ENCODE measurements at regions not wholly inside any gene's neighbourhood (a gene's known extent, or its start where the extent isn't known, plus 50 kb on each side); places are given as distances from the start of the nearest gene placed in this dataset.

GRCh38 chr5:60262576-60263295 lies 369.2 kb upstream of the PDE4D start:
- WGBS, 5 donors: 76 to 88% (median 84%) methylated on average over 6 of the region's 6 CpGs
- DNase-seq: no peak
- Histone ChIP-seq H3K27ac (no peak overlapping the region), H3K9me3 (no peaks in the 10 kb centered on the region), H3K36me3 (no peaks in the 10 kb centered on the region), H3K4me3 (no peak overlapping the region), H3K27me3 (no peaks in the 10 kb centered on the region), H3K4me1 (peaks cover 0 to 14% (median 6%) of the 10 kb centered on the region in 4 donors)
- TF ChIP-seq EP300 (IDR thresholded peaks at IDR 0.05): no peak
- no peak for TF ChIP-seq POLR2A (IDR thresholded peaks at IDR 0.05)
- TF ChIP-seq POLR2AphosphoS5 (IDR thresholded peaks at IDR 0.05): no peak
- intact Hi-C loops (cut with DNase I; ENCODE audit: low total_unique reads): no loop called here

DNA sequence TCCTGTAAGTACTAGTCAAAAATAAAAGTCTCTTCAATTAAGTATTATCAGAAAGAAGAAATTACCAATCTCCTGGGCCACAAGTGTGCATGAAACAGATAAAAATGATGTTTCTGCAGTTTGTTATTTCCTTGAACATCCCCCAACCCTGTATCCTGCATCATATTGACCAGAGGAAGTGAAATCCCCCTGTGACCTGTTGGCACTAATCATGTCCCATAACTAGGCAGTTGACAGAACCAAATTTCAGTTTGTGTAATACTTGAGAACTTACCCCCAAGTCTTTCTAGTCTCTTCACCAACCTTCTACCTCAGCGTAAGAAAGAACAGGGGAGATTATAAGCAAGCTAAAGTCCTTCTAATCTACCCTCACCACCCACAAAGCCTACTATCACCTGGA lies 368.2 kb upstream of the PDE4D start:
- H3K4me1 ChIP-seq: peaks cover 0 to 17% (median 7%) of the 10 kb centered on the region in 4 donors
- no peaks in the 10 kb centered on the region for H3K36me3 ChIP-seq
- H3K27ac ChIP-seq: no peak overlapping the region
- DNase-seq: no peak
- WGBS, 5 donors: 93 to 97% (median 95%) methylated on average over 1 of the region's 1 CpG
- no peaks in the 10 kb centered on the region for H3K9me3 ChIP-seq
- no peaks in the 10 kb centered on the region for H3K27me3 ChIP-seq
- no peak for TF ChIP-seq POLR2A (IDR thresholded peaks at IDR 0.05)
- no peak for TF ChIP-seq POLR2AphosphoS5 (IDR thresholded peaks at IDR 0.05)
- TF ChIP-seq EP300 (IDR thresholded peaks at IDR 0.05): no peak
- TF ChIP-seq, protein P1, sequence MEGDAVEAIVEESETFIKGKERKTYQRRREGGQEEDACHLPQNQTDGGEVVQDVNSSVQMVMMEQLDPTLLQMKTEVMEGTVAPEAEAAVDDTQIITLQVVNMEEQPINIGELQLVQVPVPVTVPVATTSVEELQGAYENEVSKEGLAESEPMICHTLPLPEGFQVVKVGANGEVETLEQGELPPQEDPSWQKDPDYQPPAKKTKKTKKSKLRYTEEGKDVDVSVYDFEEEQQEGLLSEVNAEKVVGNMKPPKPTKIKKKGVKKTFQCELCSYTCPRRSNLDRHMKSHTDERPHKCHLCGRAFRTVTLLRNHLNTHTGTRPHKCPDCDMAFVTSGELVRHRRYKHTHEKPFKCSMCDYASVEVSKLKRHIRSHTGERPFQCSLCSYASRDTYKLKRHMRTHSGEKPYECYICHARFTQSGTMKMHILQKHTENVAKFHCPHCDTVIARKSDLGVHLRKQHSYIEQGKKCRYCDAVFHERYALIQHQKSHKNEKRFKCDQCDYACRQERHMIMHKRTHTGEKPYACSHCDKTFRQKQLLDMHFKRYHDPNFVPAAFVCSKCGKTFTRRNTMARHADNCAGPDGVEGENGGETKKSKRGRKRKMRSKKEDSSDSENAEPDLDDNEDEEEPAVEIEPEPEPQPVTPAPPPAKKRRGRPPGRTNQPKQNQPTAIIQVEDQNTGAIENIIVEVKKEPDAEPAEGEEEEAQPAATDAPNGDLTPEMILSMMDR (IDR thresholded peaks at IDR 0.05): no peak
- H3K4me3 ChIP-seq: no peak overlapping the region
- intact Hi-C loops (cut with DNase I; ENCODE audit: low total_unique reads): no loop called here

- TF ChIP-seq POLR2A (IDR thresholded peaks at IDR 0.05) (no peak), POLR2AphosphoS5 (IDR thresholded peaks at IDR 0.05) (no peak), EP300 (IDR thresholded peaks at IDR 0.05) (no peak)
- TF ChIP-seq, protein P1 (IDR thresholded peaks at IDR 0.05): no peak
- no peak for DNase-seq
- Histone ChIP-seq H3K27ac (no peak overlapping the region), H3K27me3 (no peaks in the 10 kb centered on the region), H3K4me1 (peaks cover 0 to 14% (median 3%) of the 10 kb centered on the region in 4 donors), H3K4me3 (no peak overlapping the region), H3K36me3 (no peaks in the 10 kb centered on the region), H3K9me3 (no peaks in the 10 kb centered on the region)
- 90 to 100% (median 95%) methylated on average over 1 of the region's 1 CpG for WGBS, 5 donors
- intact Hi-C loops (cut with DNase I; ENCODE audit: low total_unique reads): no loop called here
These were observed 367.1 kb upstream of the PDE4D start for GRCh38 chr5:60260658-60261057.

GRCh38 chr5:60259730-60260129 lies 366.2 kb upstream of the PDE4D start:
- H3K4me3 ChIP-seq: no peak overlapping the region
- H3K9me3 ChIP-seq: no peaks in the 10 kb centered on the region
- TF ChIP-seq POLR2AphosphoS5 (IDR thresholded peaks at IDR 0.05): no peak
- TF ChIP-seq EP300 (IDR thresholded peaks at IDR 0.05): no peak
- TF ChIP-seq, protein P1 (IDR thresholded peaks at IDR 0.05): no peak
- no peak for TF ChIP-seq POLR2A (IDR thresholded peaks at IDR 0.05)
- intact Hi-C loops (cut with DNase I; ENCODE audit: low total_unique reads): no loop called here
- no peaks in the 10 kb centered on the region for H3K36me3 ChIP-seq
- H3K27me3 ChIP-seq: no peaks in the 10 kb centered on the region
- no peak for DNase-seq
- 67 to 77% (median 74%) methylated on average over 3 of the region's 3 CpGs for WGBS, 5 donors
- no peak overlapping the region for H3K27ac ChIP-seq
- peaks cover 0 to 14% (median 3%) of the 10 kb centered on the region in 4 donors for H3K4me1 ChIP-seq
